SK-N-SH (cell line): ENCODE measurements at regions not wholly inside any gene's neighbourhood (a gene's known extent, or its start where the extent isn't known, plus 50 kb on each side); places are given as distances from the start of the nearest gene placed in this dataset.

Experiments used
- CTCF ChIA-PET: fragments of 300-600, 350-600 bp; formaldehyde crosslinking; extraction: SDS; loops from one replicate; lab custom pipeline; 2021; lab: Yijun Ruan, JAX
- POLR2A ChIA-PET: fragments of 350-600 bp; sonication (Branson Sonifier 250); formaldehyde crosslinking; extraction: SDS; loops from one replicate; lab custom pipeline; 2020; ENCODE audit warnings: antibody characterized with exemption, inconsistent platforms; lab: Yijun Ruan, JAX
- DNase-seq: peaks from one replicate; pipeline ENCODE4 v3.0.0; 2012
- H2AFZ ChIP-seq: fragments of 200-600 bp; sonication (generic); 2 replicates; pipeline ENCODE4 v1.8.1; 2016; ENCODE audit warnings: antibody characterized with exemption, mild to moderate bottlenecking, low read depth
- H3F3A ChIP-seq: fragments of 200-600 bp; sonication (generic); replicated peaks from 2 replicates; pipeline ENCODE3; 2016; ENCODE audit warnings: antibody characterized with exemption, mild to moderate bottlenecking; ENCODE audit not compliant: insufficient read depth
- H3K27ac ChIP-seq, 2 experiments: fragments of 200-500 bp in 1 of 2; fragments of 200-600 bp in 1 of 2; sonication (Bioruptor generic) in 1 of 2; sonication (generic), shearing (Covaris generic) in 1 of 2; 2 replicates each; pipeline versions ENCODE4 v1.5.1 to v1.6.1; 2014 to 2016; ENCODE audit warnings: low read depth in 2 of 2, inconsistent platforms in 1 of 2, low read length in 1 of 2, mild to moderate bottlenecking in 1 of 2, mixed read lengths in 1 of 2
- H3K27me3 ChIP-seq: fragments of 200-600 bp; sonication (generic), shearing (Covaris generic); 2 replicates; pipeline ENCODE4 v1.6.1; 2016; ENCODE audit warnings: mixed run types; ENCODE audit not compliant: insufficient read depth
- H3K36me3 ChIP-seq, 2 experiments: fragments of 200-500 bp in 1 of 2; fragments of 200-600 bp in 1 of 2; sonication (Bioruptor generic) in 1 of 2; sonication (generic) in 1 of 2; replicated peaks in 1 of 2; 2 replicates each; pipeline versions ENCODE3 to v1.5.1; 2014 to 2016; ENCODE audit warnings: low read length in 1 of 2, mild to moderate bottlenecking in 1 of 2; ENCODE audit not compliant: insufficient read depth in 2 of 2, control insufficient read depth in 1 of 2
- H3K4me1 ChIP-seq, 2 experiments: fragments of 200-500 bp in 1 of 2; fragments of 200-600 bp in 1 of 2; sonication (Bioruptor generic) in 1 of 2; sonication (generic), shearing (Covaris generic) in 1 of 2; 2 replicates each; pipeline versions ENCODE4 v1.5.1 to v1.6.1; 2014 to 2016; ENCODE audit warnings: low read depth in 1 of 2, low read length in 1 of 2, mixed run types in 1 of 2; ENCODE audit not compliant: insufficient read depth in 2 of 2, control insufficient read depth in 1 of 2
- H3K4me2 ChIP-seq: fragments of 200-600 bp; sonication (generic), shearing (Covaris generic); 2 replicates; pipeline ENCODE4 v1.6.1; 2017; ENCODE audit warnings: mixed run types
- H3K4me3 ChIP-seq, 2 experiments: fragments of 200-500 bp in 1 of 2; fragments of 200-600 bp in 1 of 2; sonication (Bioruptor generic) in 1 of 2; sonication (generic), shearing (Covaris generic) in 1 of 2; 2 replicates each; pipeline versions ENCODE4 v1.5.1 to v1.8.1; 2014 to 2016; ENCODE audit warnings: low read depth in 2 of 2, inconsistent platforms in 1 of 2, low read length in 1 of 2, mild to moderate bottlenecking in 1 of 2, mixed read lengths in 1 of 2, moderate library complexity in 1 of 2
- H3K79me2 ChIP-seq: fragments of 200-600 bp; sonication (generic); 2 replicates; pipeline ENCODE4 v1.8.1; 2017; ENCODE audit warnings: mild to moderate bottlenecking; ENCODE audit not compliant: insufficient read depth
- H3K9ac ChIP-seq: fragments of 200-600 bp; sonication (generic); 2 replicates; pipeline ENCODE4 v1.6.1; 2017; ENCODE audit warnings: mixed run types
- H3K9me2 ChIP-seq: fragments of 200-600 bp; sonication (generic); 2 replicates; pipeline ENCODE4 v1.6.1; 2017; ENCODE audit warnings: mixed run types
- H3K9me3 ChIP-seq: fragments of 200-600 bp; sonication (generic); 2 replicates; pipeline ENCODE4 v1.6.1; 2017; ENCODE audit warnings: mixed run types, mild to moderate bottlenecking, moderate library complexity
- H4K20me1 ChIP-seq: fragments of 200-600 bp; sonication (generic); 2 replicates; pipeline ENCODE4 v1.6.1; 2017; ENCODE audit warnings: mild to moderate bottlenecking, mixed run types; ENCODE audit not compliant: insufficient read depth
- ELF1 ChIP-seq: IDR thresholded peaks from 2 replicates; pipeline ENCODE4 v1.4.0; 2012
- EP300 ChIP-seq, 2 experiments: IDR thresholded peaks; 2 replicates each; pipeline versions ENCODE4 v1.4.0 to v1.6.1; 2012; ENCODE audit warnings: borderline replicate concordance in 1 of 2, low read depth in 1 of 2, low read length in 1 of 2
- EZH2phosphoT487 ChIP-seq: fragments of 200-600 bp; sonication (generic); IDR thresholded peaks from 2 replicates; pipeline ENCODE4 v1.6.1; 2017; ENCODE audit warnings: low read depth, mixed run types, mild to moderate bottlenecking, antibody characterized with exemption, moderate library complexity, borderline replicate concordance
- FOXM1 ChIP-seq: IDR thresholded peaks from 2 replicates; pipeline ENCODE4 v1.4.0; 2012; ENCODE audit warnings: low read depth, mild to moderate bottlenecking
- MXI1 ChIP-seq: IDR thresholded peaks from 2 replicates; pipeline ENCODE4 v1.6.1; 2012; ENCODE audit warnings: mild to moderate bottlenecking, low read depth, low read length, improper control_type of control experiment
- NRF1 ChIP-seq: IDR thresholded peaks from 2 replicates; pipeline ENCODE4 v1.6.1; 2012; ENCODE audit warnings: low read depth, mild to moderate bottlenecking, low read length
- PBX3 ChIP-seq: IDR thresholded peaks from 2 replicates; pipeline ENCODE4; 2012
- RAD21 ChIP-seq: IDR thresholded peaks from 2 replicates; pipeline ENCODE4 v1.6.1; 2012; ENCODE audit warnings: mild to moderate bottlenecking, low read length
- RCOR1 ChIP-seq: fragments of 150-350 bp; IDR thresholded peaks from 2 replicates; pipeline ENCODE4 v1.6.1; 2017; ENCODE audit warnings: antibody characterized with exemption, low read length
- SIN3A ChIP-seq: IDR thresholded peaks from 2 replicates; pipeline ENCODE4 v1.6.1; 2012; ENCODE audit warnings: low read depth, mild to moderate bottlenecking, low read length, moderate library complexity, borderline replicate concordance
- TAF1 ChIP-seq: IDR thresholded peaks from 2 replicates; pipeline ENCODE4 v1.6.1; 2012; ENCODE audit warnings: low read depth, mild to moderate bottlenecking, low read length, moderate library complexity, borderline replicate concordance
- TEAD4 ChIP-seq: IDR thresholded peaks from 2 replicates; pipeline ENCODE4 v1.4.0; 2012; ENCODE audit warnings: mild to moderate bottlenecking, borderline replicate concordance; ENCODE audit not compliant: insufficient read depth
- USF2 ChIP-seq: fragments of 150-350 bp; IDR thresholded peaks from 2 replicates; pipeline ENCODE4 v1.6.1; 2017; ENCODE audit warnings: antibody characterized with exemption, low read length, low read depth, borderline replicate concordance
- YY1 ChIP-seq: IDR thresholded peaks from 2 replicates; pipeline ENCODE4 v1.4.0; 2012; ENCODE audit warnings: low read depth, mild to moderate bottlenecking
- WGBS: methylation state at CpG from one replicate; pipeline ENCODE4 v1.1.6; 2017; ENCODE audit warnings: low lambda C conversion rate; 5-methylcytosine and 5-hydroxymethylcytosine counted together
- TF ChIP-seq, protein P1 (sequence below): IDR thresholded peaks from 2 replicates; pipeline ENCODE4 v1.4.0; 2012; ENCODE audit warnings: low read depth, borderline replicate concordance

- no peaks in the 10 kb centered on the region for H3F3A ChIP-seq
- TF ChIP-seq FOXM1 (no peak), SIN3A (no peak), EP300 (IDR thresholded peaks at IDR 0.05; ENCODE audit: borderline replicate concordance in 1 of 2, low read depth in 1 of 2, low read length in 1 of 2) (no peak), PBX3 (no peak), EZH2phosphoT487 (no peak), NRF1 (no peak), USF2 (no peak), TEAD4 (no peak), ELF1 (no peak), RCOR1 (no peak)
- TF ChIP-seq, protein P1, sequence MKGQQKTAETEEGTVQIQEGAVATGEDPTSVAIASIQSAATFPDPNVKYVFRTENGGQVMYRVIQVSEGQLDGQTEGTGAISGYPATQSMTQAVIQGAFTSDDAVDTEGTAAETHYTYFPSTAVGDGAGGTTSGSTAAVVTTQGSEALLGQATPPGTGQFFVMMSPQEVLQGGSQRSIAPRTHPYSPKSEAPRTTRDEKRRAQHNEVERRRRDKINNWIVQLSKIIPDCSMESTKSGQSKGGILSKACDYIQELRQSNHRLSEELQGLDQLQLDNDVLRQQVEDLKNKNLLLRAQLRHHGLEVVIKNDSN = no peak
- H3K9ac ChIP-seq = no peak overlapping the region
- H3K4me3 ChIP-seq = no peak overlapping the region
- peaks cover 5% of the 10 kb centered on the region; the same call in 1 of the 2 replicates for H3K27me3 ChIP-seq
- WGBS = 38% methylated on average over 3 of the region's 3 CpGs
- ChIA-PET CTCF (interaction anchor here (1.2 to 1.6 kb wide), 3 partner anchors 8 to 11 kb away, joined by 3 to 5 read pairs (median 3); no protein-coding TSS in a partner anchor), POLR2A (no interaction called here)
- H3K36me3 ChIP-seq = no peaks in the 10 kb centered on the region
- no peak overlapping the region for H2AFZ ChIP-seq
- no peak overlapping the region for H3K27ac ChIP-seq
- H3K4me2 ChIP-seq = no peak overlapping the region
- DNase-seq = no peak
- H3K4me1 ChIP-seq = no peaks in the 10 kb centered on the region; a peak in 1 of 4 replicates
- no peaks in the 10 kb centered on the region for H4K20me1 ChIP-seq
- H3K79me2 ChIP-seq = no peaks in the 10 kb centered on the region
- no peaks in the 10 kb centered on the region for H3K9me2 ChIP-seq
- H3K9me3 ChIP-seq = no peaks in the 10 kb centered on the region
Measured at GRCh38 chr15:58279106-58279505, 140.9 kb downstream of the AQP9 start.

DNA sequence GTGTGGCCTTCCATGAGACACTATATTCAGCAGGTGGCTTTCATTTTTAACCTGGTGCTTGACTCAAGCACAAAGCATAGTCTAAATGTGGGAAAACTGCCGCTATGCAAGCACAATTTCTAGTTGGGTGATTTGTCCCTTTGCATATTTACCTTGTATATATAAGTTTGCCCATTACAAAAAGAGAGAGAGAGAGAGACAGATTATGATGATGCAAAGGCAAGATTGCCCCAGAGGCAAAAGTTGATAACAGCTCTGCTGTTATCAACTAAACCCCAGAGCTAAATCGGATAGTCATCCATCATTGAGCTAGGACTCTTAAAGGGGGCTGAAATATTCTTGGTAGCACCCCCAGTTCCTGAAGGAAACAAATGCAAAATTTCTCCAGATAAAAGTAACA is 141.5 kb downstream of the AQP9 start:
- ChIA-PET POLR2A (no interaction called here), CTCF (interaction anchor here (1.2 to 1.6 kb wide), 2 partner anchors 9 to 10 kb away, joined by 3 to 5 read pairs; no protein-coding TSS in a partner anchor)
- TF ChIP-seq PBX3 (no peak), MXI1 (no peak), YY1 (no peak), FOXM1 (no peak), EP300 (IDR thresholded peaks at IDR 0.05; ENCODE audit: borderline replicate concordance in 1 of 2, low read depth in 1 of 2, low read length in 1 of 2) (no peak), TAF1 (no peak), RAD21 (no peak)
- TF ChIP-seq, protein P1 = no peak
- no peak overlapping the region for H3K4me3 ChIP-seq
- H3K9ac ChIP-seq = no peak overlapping the region
- no peaks in the 10 kb centered on the region for H3K79me2 ChIP-seq
- WGBS = 69% methylated on average over 2 of the region's 2 CpGs
- H3K4me2 ChIP-seq = no peak overlapping the region
- no peaks in the 10 kb centered on the region; a peak in 1 of 4 replicates for H3K4me1 ChIP-seq
- peaks cover 5% of the 10 kb centered on the region; the same call in 1 of the 2 replicates for H3K27me3 ChIP-seq
- no peak overlapping the region for H3K27ac ChIP-seq
- H2AFZ ChIP-seq = no peak overlapping the region
- H4K20me1 ChIP-seq = no peaks in the 10 kb centered on the region
- DNase-seq = no peak
- H3K9me2 ChIP-seq = no peaks in the 10 kb centered on the region
- no peaks in the 10 kb centered on the region for H3K9me3 ChIP-seq
- no peaks in the 10 kb centered on the region for H3F3A ChIP-seq
- H3K36me3 ChIP-seq = no peaks in the 10 kb centered on the region
